Naive thymus-derived CD8-positive, alpha-beta T cell (primary cell): ENCODE measurements at regions not wholly inside any gene's neighbourhood (a gene's known extent, or its start where the extent isn't known, plus 50 kb on each side); places are given as distances from the start of the nearest gene placed in this dataset.

Source experiments
- ATAC-seq, 2 donors: fragments of 150-1000 bp; cut with Tn5 transposase in 1 of 2; sonication (Bioruptor Pico), chemical (Tn5 transposase) in 1 of 2; 1 replicate in 1 of 2; 2 replicates in 1 of 2; pipeline ENCODE4 v1.10.0; 2021; ENCODE audit warnings: mild to moderate bottlenecking in 2 of 2, moderate library complexity in 2 of 2
- POLR2A ChIA-PET: fragments of 350-600 bp; sonication (Branson Sonifier 250); formaldehyde crosslinking; loops from one replicate; lab custom pipeline; 2021; ENCODE audit warnings: antibody characterized with exemption; lab: Charles Lee
- DNase-seq, 10 donors: peaks; one replicate each; pipeline versions ENCODE4 v3.0.0 to v3.0.0-alpha.2; 2020 to 2022
- H3K27ac Mint-ChIP-seq, 10 donors: one replicate each; pipeline ENCODE4 v1.8.0; 2020 to 2022; ENCODE audit warnings: mild to moderate bottlenecking in 10 of 10, mixed read lengths in 10 of 10, moderate library complexity in 4 of 10, inconsistent platforms in 1 of 10
- H3K27me3 Mint-ChIP-seq, 5 donors: one replicate each; pipeline ENCODE4 v1.8.0; 2021 to 2022; ENCODE audit warnings: mixed read lengths in 5 of 5
- H3K36me3 Mint-ChIP-seq, 3 donors: one replicate each; pipeline ENCODE4 v1.8.0; 2020 to 2022; ENCODE audit warnings: mixed read lengths in 3 of 3, mild to moderate bottlenecking in 2 of 3, inconsistent platforms in 1 of 3
- H3K4me1 Mint-ChIP-seq, 4 donors: one replicate each; pipeline ENCODE4 v1.8.0; 2021 to 2022; ENCODE audit warnings: mixed read lengths in 4 of 4
- H3K4me3 Mint-ChIP-seq, 10 donors: one replicate each; pipeline ENCODE4 v1.8.0; 2020 to 2022; ENCODE audit warnings: mild to moderate bottlenecking in 10 of 10, mixed read lengths in 10 of 10, moderate library complexity in 6 of 10, inconsistent platforms in 1 of 10
- H3K9me3 Mint-ChIP-seq, 9 donors: one replicate each; pipeline ENCODE4 v1.8.0; 2020 to 2022; ENCODE audit warnings: mixed read lengths in 9 of 9, mild to moderate bottlenecking in 3 of 9, inconsistent platforms in 1 of 9, moderate library complexity in 1 of 9

DNA sequence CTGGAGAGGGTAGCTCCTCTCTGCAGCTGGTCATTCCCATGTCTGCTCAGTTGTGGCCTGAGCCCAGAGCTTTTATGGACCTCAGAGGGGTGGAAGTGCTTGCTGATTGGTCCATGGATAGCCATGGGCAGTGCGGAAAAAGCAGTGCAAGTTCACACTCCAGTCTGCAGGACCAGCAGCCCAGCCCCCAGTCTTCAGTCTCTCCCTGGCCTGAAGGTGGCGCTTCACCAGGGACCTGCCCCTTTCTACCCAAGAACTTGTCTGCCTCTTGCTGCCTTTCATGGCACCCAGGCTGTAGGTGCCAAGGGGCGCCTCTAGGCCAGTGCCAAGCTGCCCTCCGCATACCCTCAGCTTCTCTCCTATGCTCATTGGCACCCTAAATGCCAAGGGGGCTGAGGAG, 91.0 kb downstream of the TBXT start:
- Mint-ChIP-seq H3K27me3 (peaks cover 8 to 43% (median 11%) of the 10 kb centered on the region in 5 donors), H3K4me1 (no peaks in the 10 kb centered on the region), H3K9me3 (peaks cover 0 to 3% (median 0%) of the 10 kb centered on the region in 9 donors), H3K27ac (no peak overlapping the region), H3K36me3 (no peaks in the 10 kb centered on the region), H3K4me3 (no peak overlapping the region)
- no peak for DNase-seq
- POLR2A ChIA-PET, result no interaction called here
- ATAC-seq, result no peak

GRCh38 chr6:166075925-166076324, 91.7 kb downstream of the TBXT start:
- Mint-ChIP-seq H3K9me3 (peaks cover 0 to 3% (median 0%) of the 10 kb centered on the region in 9 donors), H3K36me3 (no peaks in the 10 kb centered on the region), H3K4me3 (no peak overlapping the region), H3K4me1 (no peaks in the 10 kb centered on the region), H3K27ac (no peak overlapping the region), H3K27me3 (peaks cover 8 to 43% (median 11%) of the 10 kb centered on the region in 5 donors)
- no peak for DNase-seq
- ATAC-seq, result no peak
- POLR2A ChIA-PET, result no interaction called here

DNA sequence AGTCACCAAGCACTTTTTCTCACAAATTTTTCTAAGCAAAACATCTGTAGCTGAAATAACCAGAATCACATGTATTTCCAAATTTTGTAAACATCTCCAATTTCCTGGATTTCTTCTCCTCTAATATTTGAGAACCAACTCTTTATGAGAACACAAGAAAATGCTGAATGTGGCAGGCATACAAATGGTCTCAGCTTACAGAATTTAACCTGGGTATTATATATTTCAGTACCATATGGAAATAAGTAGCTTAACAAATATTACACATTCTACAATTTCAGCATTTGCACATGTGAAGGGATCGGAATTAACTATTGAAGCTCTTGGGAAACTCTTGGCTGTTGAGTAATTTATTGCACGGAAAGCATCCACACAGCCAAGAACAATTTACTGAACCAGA, 92.5 kb downstream of the TBXT start:
- no peak for ATAC-seq
- no peaks in the 10 kb centered on the region for H3K4me1 Mint-ChIP-seq
- H3K4me3 Mint-ChIP-seq, result no peak overlapping the region
- H3K36me3 Mint-ChIP-seq, result no peaks in the 10 kb centered on the region
- no peak overlapping the region for H3K27ac Mint-ChIP-seq
- peaks cover 0 to 3% (median 0%) of the 10 kb centered on the region in 9 donors for H3K9me3 Mint-ChIP-seq
- no peak for DNase-seq
- POLR2A ChIA-PET, result no interaction called here
- H3K27me3 Mint-ChIP-seq, result peaks cover 8 to 43% (median 12%) of the 10 kb centered on the region in 5 donors

DNA sequence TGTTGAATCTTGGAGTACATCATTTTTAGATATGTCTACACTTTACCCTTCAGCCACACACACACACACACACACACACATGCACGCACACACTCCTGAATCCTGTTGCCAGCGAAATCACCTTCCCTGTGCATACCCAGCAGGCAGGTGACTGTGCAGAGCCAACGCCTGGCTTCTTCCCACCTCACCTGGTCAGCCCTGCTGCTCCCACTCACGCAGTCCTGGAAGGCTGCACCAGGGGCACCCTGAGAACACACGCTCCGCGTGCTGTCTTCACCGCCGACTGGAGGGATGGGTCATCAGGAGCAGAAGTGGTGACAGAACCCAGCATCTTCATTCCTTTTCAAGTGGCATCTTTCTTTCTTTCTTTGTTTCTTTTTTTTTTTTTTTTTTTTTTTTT, 94.6 kb downstream of the TBXT start:
- Mint-ChIP-seq H3K36me3 (no peaks in the 10 kb centered on the region), H3K27ac (no peak overlapping the region), H3K4me1 (no peaks in the 10 kb centered on the region), H3K4me3 (no peak overlapping the region), H3K27me3 (peaks cover 12 to 33% (median 15%) of the 10 kb centered on the region in 5 donors), H3K9me3 (peaks cover 0 to 13% (median 0%) of the 10 kb centered on the region in 9 donors)
- no peak for DNase-seq
- POLR2A ChIA-PET, result no interaction called here
- ATAC-seq, result no peak

GRCh38 chr6:166068768-166069167, 98.9 kb downstream of the TBXT start:
- H3K4me1 Mint-ChIP-seq, result no peaks in the 10 kb centered on the region
- H3K27me3 Mint-ChIP-seq, result peaks cover 8 to 42% (median 25%) of the 10 kb centered on the region in 5 donors
- H3K36me3 Mint-ChIP-seq, result peaks cover 0 to 6% (median 0%) of the 10 kb centered on the region in 3 donors
- H3K4me3 Mint-ChIP-seq, result no peak overlapping the region
- ATAC-seq, result no peak
- no peak for DNase-seq
- H3K27ac Mint-ChIP-seq, result no peak overlapping the region
- H3K9me3 Mint-ChIP-seq, result peaks cover 0 to 18% (median 5%) of the 10 kb centered on the region in 9 donors
- POLR2A ChIA-PET, result no interaction called here

DNA sequence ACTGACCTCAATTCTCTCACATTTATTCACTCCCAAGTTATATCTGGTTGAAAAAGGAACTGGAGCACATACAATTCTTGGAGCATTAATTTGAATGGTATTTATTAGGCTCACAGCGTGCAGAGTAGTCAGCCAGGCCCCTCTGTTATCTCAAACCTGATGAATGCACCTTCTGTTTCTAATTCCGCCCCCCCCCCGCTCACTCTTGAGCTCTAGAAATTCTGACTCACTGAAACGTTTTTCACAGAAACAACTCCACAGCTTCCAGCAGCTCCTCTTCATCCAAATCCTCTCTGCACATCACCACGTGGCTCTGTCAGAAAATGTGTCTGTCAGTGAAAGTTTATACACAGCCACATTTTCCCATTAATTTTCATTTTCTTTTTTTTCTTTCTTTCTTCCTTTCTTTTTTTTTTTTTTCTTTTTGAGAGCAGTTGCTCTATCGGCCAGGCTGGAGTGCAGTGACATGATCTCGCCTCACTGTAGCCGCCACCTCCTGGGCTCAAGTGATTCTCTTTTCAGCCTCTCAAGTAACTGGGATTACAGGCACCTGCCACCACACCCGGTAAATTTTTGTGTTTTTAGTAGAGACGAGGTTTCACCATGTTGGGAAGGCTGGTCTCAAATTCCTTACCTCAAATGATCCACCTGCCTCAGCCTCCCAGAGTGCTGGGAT, 109.4 kb downstream of the TBXT start:
- no peak overlapping the region for H3K4me3 Mint-ChIP-seq
- ATAC-seq (no peak), DNase-seq (no peak)
- POLR2A ChIA-PET, result interaction anchor here (0.7 kb wide), 1 partner anchor 1436 kb away, joined by 4 read pairs; no protein-coding TSS in a partner anchor
- H3K36me3 Mint-ChIP-seq, result peaks cover 0 to 24% (median 0%) of the 10 kb centered on the region in 3 donors
- H3K9me3 Mint-ChIP-seq, result peaks cover 10 to 38% (median 23%) of the 10 kb centered on the region in 9 donors
- H3K4me1 Mint-ChIP-seq, result peaks cover 0 to 3% (median 0%) of the 10 kb centered on the region in 4 donors
- H3K27me3 Mint-ChIP-seq, result peaks cover 7 to 45% (median 12%) of the 10 kb centered on the region in 5 donors
- H3K27ac Mint-ChIP-seq, result no peak overlapping the region

DNA sequence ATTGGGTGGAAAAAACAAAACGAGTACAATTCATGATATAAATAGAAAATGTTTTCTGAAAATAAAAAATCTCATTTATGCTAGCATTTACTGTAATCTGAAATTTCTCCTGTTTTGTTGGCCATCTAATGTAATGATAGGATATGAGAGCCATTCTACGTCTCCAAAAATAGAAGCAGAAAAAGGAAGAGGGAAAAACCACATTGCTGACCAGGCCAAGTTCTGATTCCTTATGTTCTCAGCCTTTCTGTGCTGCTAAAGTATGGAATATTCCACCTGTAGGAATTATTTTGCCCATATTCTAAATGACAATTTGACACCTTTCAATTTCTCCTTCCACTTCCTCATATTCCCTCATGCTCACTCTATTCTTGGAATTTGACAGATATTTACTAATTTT, 110.2 kb downstream of the TBXT start:
- H3K27ac Mint-ChIP-seq, result no peak overlapping the region
- peaks cover 0 to 22% (median 0%) of the 10 kb centered on the region in 3 donors for H3K36me3 Mint-ChIP-seq
- DNase-seq (no peak), ATAC-seq (no peak)
- H3K27me3 Mint-ChIP-seq, result peaks cover 5 to 41% (median 12%) of the 10 kb centered on the region in 5 donors
- H3K4me3 Mint-ChIP-seq, result no peak overlapping the region
- H3K4me1 Mint-ChIP-seq, result peaks cover 0 to 3% (median 0%) of the 10 kb centered on the region in 4 donors
- POLR2A ChIA-PET, result no interaction called here
- peaks cover 11 to 40% (median 26%) of the 10 kb centered on the region in 9 donors for H3K9me3 Mint-ChIP-seq

- Mint-ChIP-seq H3K36me3 (peaks cover 0 to 27% (median 0%) of the 10 kb centered on the region in 3 donors), H3K4me3 (no peak overlapping the region), H3K27me3 (peaks cover 5 to 40% (median 12%) of the 10 kb centered on the region in 5 donors), H3K27ac (no peak overlapping the region), H3K9me3 (peaks cover 15 to 48% (median 32%) of the 10 kb centered on the region in 9 donors), H3K4me1 (peaks cover 0 to 3% (median 0%) of the 10 kb centered on the region in 4 donors)
- POLR2A ChIA-PET, result no interaction called here
- DNase-seq, result no peak
- no peak for ATAC-seq
Observed at GRCh38 chr6:166056637-166057036, 111.0 kb downstream of the TBXT start.

- Mint-ChIP-seq H3K9me3 (peaks cover 15 to 52% (median 32%) of the 10 kb centered on the region in 9 donors), H3K27me3 (peaks cover 5 to 33% (median 11%) of the 10 kb centered on the region in 5 donors), H3K36me3 (peaks cover 0 to 28% (median 0%) of the 10 kb centered on the region in 3 donors), H3K27ac (no peak overlapping the region), H3K4me1 (peaks cover 0 to 3% (median 0%) of the 10 kb centered on the region in 4 donors), H3K4me3 (no peak overlapping the region)
- DNase-seq (no peak), ATAC-seq (no peak)
- POLR2A ChIA-PET, result no interaction called here
Observed at GRCh38 chr6:166055801-166056200, 111.8 kb downstream of the TBXT start.

- Mint-ChIP-seq H3K4me3 (no peak overlapping the region), H3K4me1 (peaks cover 0 to 2% (median 0%) of the 10 kb centered on the region in 4 donors), H3K27ac (no peak overlapping the region), H3K27me3 (peaks cover 3 to 42% (median 8%) of the 10 kb centered on the region in 5 donors), H3K36me3 (peaks cover 0 to 28% (median 0%) of the 10 kb centered on the region in 3 donors), H3K9me3 (peaks cover 15 to 60% (median 32%) of the 10 kb centered on the region in 9 donors)
- ATAC-seq (no peak), DNase-seq (no peak)
- POLR2A ChIA-PET, result no interaction called here
Observed at GRCh38 chr6:166052837-166053236, 114.8 kb downstream of the TBXT start.

GRCh38 chr6:166050559-166050958, 117.1 kb downstream of the TBXT start:
- POLR2A ChIA-PET, result no interaction called here
- H3K27me3 Mint-ChIP-seq, result peaks cover 0 to 36% (median 10%) of the 10 kb centered on the region in 5 donors
- ATAC-seq (no peak), DNase-seq (no peak)
- peaks cover 0 to 21% (median 0%) of the 10 kb centered on the region in 3 donors for H3K36me3 Mint-ChIP-seq
- no peak overlapping the region for H3K27ac Mint-ChIP-seq
- peaks cover 14 to 51% (median 30%) of the 10 kb centered on the region in 9 donors for H3K9me3 Mint-ChIP-seq
- H3K4me3 Mint-ChIP-seq, result no peak overlapping the region
- H3K4me1 Mint-ChIP-seq, result no peaks in the 10 kb centered on the region

- DNase-seq (no peak), ATAC-seq (no peak)
- Mint-ChIP-seq H3K4me3 (no peak overlapping the region), H3K9me3 (peaks cover 1 to 16% (median 4%) of the 10 kb centered on the region in 9 donors), H3K27ac (peak overlapping the region in 1 of 10 donors; percentile 57), H3K36me3 (peaks cover 0 to 4% (median 0%) of the 10 kb centered on the region in 3 donors), H3K27me3 (peaks cover 4 to 50% (median 14%) of the 10 kb centered on the region in 5 donors), H3K4me1 (no peaks in the 10 kb centered on the region)
- POLR2A ChIA-PET, result no interaction called here
Observed at GRCh38 chr6:166046982-166047381, 120.7 kb downstream of the TBXT start.

DNA sequence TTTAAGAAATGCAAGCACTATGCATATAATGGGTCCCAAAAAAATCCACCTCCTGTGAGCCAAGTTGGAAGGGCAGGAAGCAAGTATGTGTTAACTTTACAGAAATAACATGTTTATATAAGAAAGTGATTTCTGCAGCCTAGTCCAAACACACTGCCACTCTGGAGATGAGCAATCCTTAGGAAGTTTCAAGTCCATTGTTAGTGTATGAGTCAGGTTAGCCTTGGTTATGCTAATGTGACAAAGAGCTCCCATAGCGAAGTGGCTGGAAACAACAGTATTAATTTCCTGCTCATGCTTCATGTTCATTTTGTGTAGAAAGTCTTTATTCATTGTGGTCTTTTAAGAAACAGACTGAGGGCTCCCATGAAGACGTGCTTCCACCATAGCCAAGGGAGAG, 121.4 kb downstream of the TBXT start:
- Mint-ChIP-seq H3K4me3 (no peak overlapping the region), H3K27ac (no peak overlapping the region), H3K36me3 (no peaks in the 10 kb centered on the region), H3K9me3 (peaks cover 0 to 10% (median under 1%) of the 10 kb centered on the region in 9 donors), H3K4me1 (no peaks in the 10 kb centered on the region), H3K27me3 (peaks cover 6 to 58% (median 18%) of the 10 kb centered on the region in 5 donors)
- POLR2A ChIA-PET, result no interaction called here
- ATAC-seq, result no peak
- DNase-seq, result no peak
